AG20443 (cell line): ENCODE measurements at regions not wholly inside any gene's neighbourhood (a gene's known extent, or its start where the extent isn't known, plus 50 kb on each side); places are given as distances from the start of the nearest gene placed in this dataset.

Source experiments
- DNase-seq: peaks from one replicate; pipeline ENCODE4 v3.0.0; 2012; ENCODE audit warnings: low spot score, mixed read lengths

GRCh38 chr2:188051706-188052105 lies 240.0 kb upstream of the GULP1 start:
- DNase-seq, result no peak

GRCh38 chr2:188065386-188065785 lies 226.3 kb upstream of the GULP1 start:
- DNase-seq, result no peak

GRCh38 chr2:188068093-188068492 lies 223.6 kb upstream of the GULP1 start:
- DNase-seq, result no peak

DNA sequence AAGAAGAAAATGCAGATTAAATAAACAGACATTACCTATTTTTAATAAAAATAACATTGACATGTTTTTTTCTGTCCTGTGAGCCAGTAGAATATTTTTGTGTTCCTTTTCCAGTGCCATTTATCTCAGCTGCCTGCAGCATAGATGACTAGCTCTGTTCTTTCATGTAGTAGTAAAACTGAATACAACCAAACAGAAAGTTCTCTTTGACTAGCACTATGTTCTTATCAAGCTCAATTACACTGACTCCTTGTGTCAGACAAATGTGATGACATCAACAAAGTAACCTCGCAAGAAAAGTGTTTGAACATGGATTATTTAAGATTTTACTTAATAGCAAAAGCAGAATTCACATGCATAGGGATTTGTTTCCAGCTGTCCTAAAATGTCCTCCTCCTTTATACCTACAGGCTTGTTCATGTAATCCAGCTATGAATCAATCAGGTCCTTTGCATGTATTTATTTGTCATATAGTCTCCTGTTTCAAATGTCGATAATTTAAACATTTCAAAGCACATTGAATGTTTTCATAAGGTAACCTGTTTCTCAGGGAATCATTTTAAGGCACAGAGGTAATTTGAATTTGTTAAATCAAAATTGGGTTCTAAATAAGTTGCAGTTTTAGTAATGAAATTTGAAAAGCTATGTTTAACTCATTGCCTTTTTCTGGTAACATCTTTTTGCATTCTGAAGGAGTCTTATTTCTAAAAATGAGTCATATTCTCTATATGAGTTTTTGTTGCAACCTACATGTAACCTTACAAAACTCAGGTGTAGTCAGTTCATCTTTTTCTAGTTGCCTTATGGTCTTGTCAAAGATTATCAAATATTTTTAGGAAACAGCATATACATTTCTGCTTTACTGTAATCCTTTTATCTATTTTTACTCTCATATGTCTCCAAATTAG lies 215.3 kb upstream of the GULP1 start:
- DNase-seq, result no peak

DNA sequence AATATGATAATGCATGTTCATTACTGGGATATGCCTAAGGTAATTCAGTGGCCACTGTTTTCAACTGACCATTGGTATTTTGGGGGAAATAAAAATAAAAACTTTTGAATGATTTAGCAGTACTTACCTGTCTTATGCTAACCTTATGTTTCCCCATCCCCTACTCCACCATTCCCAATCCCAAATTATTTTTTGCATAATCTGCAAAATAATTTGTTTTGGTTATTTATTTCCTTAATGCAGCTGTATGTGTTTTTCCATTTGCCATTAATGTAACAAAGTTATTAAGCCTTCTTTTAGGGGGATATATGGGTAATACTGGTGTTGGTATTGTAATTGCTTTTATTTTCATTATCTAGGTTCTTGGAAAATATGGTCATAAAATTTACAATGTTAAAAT lies 213.9 kb upstream of the GULP1 start:
- DNase-seq, result no peak

- DNase-seq, result no peak
Observed at GRCh38 chr2:188078534-188078933, 213.1 kb upstream of the GULP1 start.

GRCh38 chr2:188079196-188079595 lies 212.5 kb upstream of the GULP1 start:
- peak; percentile 75 for DNase-seq

- DNase-seq, result no peak
Observed at GRCh38 chr2:188085421-188085820, 206.3 kb upstream of the GULP1 start.

DNA sequence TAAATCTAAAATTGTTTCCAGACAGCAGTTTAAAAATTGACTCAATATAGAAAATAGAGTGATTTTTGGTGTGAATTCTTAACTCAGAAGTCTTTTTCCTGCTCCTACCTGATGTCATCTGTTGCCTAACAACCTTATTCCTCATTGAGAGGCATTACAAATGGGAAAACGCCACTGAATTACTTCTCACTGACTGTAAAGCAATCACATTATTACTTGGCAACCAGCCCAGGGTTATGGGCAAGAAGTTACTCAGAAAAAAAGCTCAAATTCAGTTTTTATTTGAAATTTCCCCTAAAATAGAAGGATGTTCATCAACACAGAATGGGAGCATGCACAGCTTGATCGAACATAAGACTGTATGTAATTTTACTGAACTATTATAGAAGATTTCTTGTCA lies 201.8 kb upstream of the GULP1 start:
- DNase-seq, result no peak

- DNase-seq, result no peak
Observed at GRCh38 chr2:188091220-188091619, 200.5 kb upstream of the GULP1 start.

DNA sequence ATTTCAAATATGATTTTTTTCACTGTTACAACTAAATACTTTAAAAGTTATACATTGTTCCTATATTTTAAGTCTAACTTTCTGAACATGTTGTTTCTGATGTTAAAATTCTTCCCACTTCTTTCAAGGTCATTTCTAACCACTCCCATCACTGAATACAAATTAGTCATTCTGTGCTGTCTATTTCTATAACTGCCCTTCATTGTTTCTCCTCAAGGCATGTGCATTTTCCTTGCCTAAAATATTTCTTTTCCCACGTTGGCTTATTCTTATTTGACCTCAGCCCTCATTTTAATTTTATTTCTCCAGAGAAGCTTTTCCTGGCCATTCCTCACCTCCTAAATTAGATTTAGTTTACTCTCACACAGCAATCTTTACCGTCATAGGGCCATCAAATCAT lies 198.9 kb upstream of the GULP1 start:
- DNase-seq, result no peak

GRCh38 chr2:188096910-188097309 lies 194.8 kb upstream of the GULP1 start:
- no peak for DNase-seq

DNA sequence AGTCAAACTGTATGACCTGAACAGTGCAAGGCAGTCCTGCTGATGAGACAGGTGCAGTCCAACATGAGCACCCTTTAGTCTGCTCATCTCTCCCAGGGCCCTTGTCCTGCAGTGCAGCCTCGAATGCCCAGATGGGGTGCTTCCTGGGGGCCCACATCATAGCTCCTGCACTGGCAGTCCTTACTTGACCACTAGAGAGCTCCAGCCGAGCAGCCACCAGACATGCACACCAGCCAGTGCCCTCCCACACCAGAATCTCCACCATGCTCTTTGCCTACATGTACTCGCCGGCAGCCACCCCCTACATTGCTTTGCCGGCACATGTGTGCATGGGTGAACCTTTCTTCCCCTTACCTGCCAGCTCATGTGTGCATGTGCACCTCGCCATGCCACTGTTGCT lies 188.8 kb upstream of the GULP1 start:
- DNase-seq, result no peak

GRCh38 chr2:188114014-188114413 lies 177.7 kb upstream of the GULP1 start:
- DNase-seq, result peak; percentile 30

DNA sequence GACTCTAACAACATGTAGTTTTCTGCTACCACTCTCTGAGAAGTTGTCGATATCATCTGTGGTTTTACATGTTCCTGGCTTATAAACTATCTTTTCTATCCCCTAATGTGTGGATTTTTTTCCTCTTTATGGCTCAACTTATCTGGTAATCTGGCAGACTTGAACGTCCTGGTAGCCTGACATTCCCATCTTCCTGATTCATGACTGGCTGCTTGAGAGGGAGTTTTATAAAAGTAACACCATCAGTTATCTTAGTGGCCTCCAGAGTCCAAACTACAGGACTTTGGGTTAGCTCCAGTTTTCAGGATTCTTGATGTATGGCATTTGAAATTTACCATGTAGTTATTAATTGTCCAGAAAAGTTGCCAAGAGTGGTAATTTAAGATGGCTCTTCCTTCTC lies 174.0 kb upstream of the GULP1 start:
- DNase-seq, result no peak

DNA sequence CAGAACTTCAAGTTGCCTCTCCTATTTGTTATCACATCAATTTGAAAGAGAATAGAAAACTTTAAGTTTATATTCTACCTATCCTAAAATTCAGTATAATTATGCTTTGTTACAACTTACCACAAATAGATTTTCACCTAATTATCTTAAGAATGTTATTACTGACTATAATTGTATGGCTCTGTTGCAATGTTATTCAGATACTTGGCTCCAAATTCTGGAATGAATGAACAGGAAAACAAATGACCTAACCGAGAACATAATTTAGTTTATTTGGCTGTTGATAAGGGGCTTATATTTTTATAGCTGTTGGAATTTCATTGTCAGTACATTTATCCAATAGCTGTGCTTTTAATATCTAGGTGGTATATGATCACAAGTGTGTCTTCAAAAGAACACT lies 173.2 kb upstream of the GULP1 start:
- no peak for DNase-seq

GRCh38 chr2:188119112-188119838 lies 172.4 kb upstream of the GULP1 start:
- DNase-seq, result no peak

- no peak for DNase-seq
Observed at GRCh38 chr2:188122985-188123384, 168.7 kb upstream of the GULP1 start.

GRCh38 chr2:188129677-188130076 lies 162.0 kb upstream of the GULP1 start:
- no peak for DNase-seq

DNA sequence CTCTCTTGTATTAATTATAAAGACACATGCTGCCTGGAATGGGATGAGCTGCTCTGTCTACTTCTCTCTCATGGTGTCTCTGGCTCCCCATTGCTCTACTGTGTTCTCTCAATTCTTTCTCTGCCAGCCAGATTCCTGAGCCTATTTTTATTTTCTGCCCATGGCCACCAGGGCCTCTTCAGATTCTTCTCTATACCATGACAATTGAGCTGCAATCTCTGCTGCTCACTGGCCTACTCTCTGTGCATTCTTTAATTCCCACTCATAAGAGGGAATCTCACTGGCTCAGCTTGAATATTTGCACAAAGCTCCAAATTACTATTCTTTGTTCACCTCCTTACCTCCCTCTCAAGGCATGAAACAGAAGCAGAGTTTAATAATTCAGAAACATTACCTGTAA lies 161.4 kb upstream of the GULP1 start:
- no peak for DNase-seq

- no peak for DNase-seq
Observed at GRCh38 chr2:188131281-188131680, 160.4 kb upstream of the GULP1 start.

DNA sequence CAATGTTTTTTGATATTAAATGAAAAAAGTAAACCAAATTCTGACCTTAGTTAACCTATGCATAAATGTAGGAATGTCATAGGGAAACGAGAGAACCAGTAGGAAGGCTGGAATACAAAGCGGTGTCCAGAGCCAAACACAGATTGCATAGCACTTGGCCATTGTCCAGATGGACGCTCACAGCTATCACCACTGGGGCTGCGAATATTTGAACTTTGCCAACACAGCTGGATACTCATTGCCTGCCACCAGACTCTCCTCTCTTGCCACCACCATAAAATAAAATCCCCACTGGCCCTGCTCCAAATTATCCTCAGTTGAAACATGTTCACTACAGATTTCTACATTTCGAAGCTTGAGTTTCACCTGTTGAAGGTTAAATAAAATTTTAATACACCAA lies 159.3 kb upstream of the GULP1 start:
- DNase-seq, result no peak

- DNase-seq, result no peak
Observed at GRCh38 chr2:188134241-188134640, 157.4 kb upstream of the GULP1 start.
